Mucosa of descending colon (tissue), 3 donors: ENCODE measurements at regions not wholly inside any gene's neighbourhood (a gene's known extent, or its start where the extent isn't known, plus 50 kb on each side); places are given as distances from the start of the nearest gene placed in this dataset.
A peak's percentile ranks its signal among the peaks of the same experiment; 100 is the strongest.
"Not testable (repeated sequence)": the region's sequence is repeated elsewhere in the genome, so short reads cannot be mapped to it uniquely, and the experiment has no call there.

Source experiments
- ATAC-seq: fragments of 200-7000 bp; cut with Tn5 transposase; one replicate; pipeline ENCODE4 v1.9.1; 2020; ENCODE audit warnings: mild to moderate bottlenecking, moderate library complexity
- DNase-seq, 3 donors: peaks; one replicate each; pipeline ENCODE4 v3.0.0-alpha.2; 2020
- H3K36me3 ChIP-seq: fragments of 200-600 bp; one replicate; pipeline ENCODE4 v1.8.0; 2021; ENCODE audit warnings: low read depth, mild to moderate bottlenecking
- H3K4me1 ChIP-seq: fragments of 200-600 bp; one replicate; pipeline ENCODE4 v1.8.0; 2021; ENCODE audit warnings: low read depth, mild to moderate bottlenecking
- H3K4me3 ChIP-seq: fragments of 200-600 bp; one replicate; pipeline ENCODE4 v1.8.0; 2021; ENCODE audit warnings: mild to moderate bottlenecking
- H3K9me3 ChIP-seq: fragments of 200-600 bp; one replicate; pipeline ENCODE4 v1.8.0; 2021; ENCODE audit warnings: mild to moderate bottlenecking
- intact Hi-C, 2 donors: fragments of 100-400 bp; cut with DNase I in 1 of 2; cut with micrococcal nuclease in 1 of 2; formaldehyde crosslinking; loops; one replicate each; pipeline versions ENCODE4 v1.11.0 to v1.11.1; 2022; cut with DNase I, micrococcal nuclease
- TF ChIP-seq, protein P1 (sequence below): fragments of 200-600 bp; IDR thresholded peaks from one replicate; pipeline ENCODE4 v1.8.0; 2022; ENCODE audit warnings: antibody characterized with exemption, mild to moderate bottlenecking
- donor health status: DM: no; HTN: no; CAD: no; lungs with moderate emphysema.
- donor health status: DM: no; HTN: no; CAD: no.
- donor health status: DM: no; HTN: yes; CAD: no.

GRCh38 chr4:8961343-8961742 is 89.7 kb upstream of the HMX1 start:
- H3K4me1 ChIP-seq, H3K36me3 ChIP-seq, H3K4me3 ChIP-seq, intact Hi-C loops, ATAC-seq, H3K9me3 ChIP-seq: not testable (repeated sequence)
- TF ChIP-seq, protein P1, sequence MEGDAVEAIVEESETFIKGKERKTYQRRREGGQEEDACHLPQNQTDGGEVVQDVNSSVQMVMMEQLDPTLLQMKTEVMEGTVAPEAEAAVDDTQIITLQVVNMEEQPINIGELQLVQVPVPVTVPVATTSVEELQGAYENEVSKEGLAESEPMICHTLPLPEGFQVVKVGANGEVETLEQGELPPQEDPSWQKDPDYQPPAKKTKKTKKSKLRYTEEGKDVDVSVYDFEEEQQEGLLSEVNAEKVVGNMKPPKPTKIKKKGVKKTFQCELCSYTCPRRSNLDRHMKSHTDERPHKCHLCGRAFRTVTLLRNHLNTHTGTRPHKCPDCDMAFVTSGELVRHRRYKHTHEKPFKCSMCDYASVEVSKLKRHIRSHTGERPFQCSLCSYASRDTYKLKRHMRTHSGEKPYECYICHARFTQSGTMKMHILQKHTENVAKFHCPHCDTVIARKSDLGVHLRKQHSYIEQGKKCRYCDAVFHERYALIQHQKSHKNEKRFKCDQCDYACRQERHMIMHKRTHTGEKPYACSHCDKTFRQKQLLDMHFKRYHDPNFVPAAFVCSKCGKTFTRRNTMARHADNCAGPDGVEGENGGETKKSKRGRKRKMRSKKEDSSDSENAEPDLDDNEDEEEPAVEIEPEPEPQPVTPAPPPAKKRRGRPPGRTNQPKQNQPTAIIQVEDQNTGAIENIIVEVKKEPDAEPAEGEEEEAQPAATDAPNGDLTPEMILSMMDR, result peak; percentile 80
- peak; percentile 60 to 91 (median 88) for DNase-seq

DNA sequence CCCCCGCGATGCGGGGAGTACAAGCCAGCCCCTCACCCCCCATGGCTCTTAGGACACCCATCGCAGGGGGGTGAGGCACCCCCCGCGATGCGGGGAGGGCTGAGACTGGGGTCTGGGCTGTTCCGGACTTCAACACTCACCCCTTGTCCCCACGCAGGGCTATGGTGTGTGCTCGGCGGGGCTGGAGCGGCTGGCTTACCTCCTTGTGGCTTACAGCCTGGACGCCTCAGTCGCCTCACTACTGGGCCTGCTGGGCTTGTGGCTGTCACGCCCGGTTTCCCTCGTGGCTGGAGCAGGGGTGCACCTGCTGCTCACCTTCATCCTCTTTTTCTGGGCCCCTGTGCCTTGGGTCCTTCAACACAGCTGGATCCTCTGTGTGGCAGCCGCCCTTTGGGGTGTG is 87.8 kb upstream of the HMX1 start:
- H3K9me3 ChIP-seq, intact Hi-C loops, H3K4me1 ChIP-seq, ATAC-seq, H3K4me3 ChIP-seq, H3K36me3 ChIP-seq, DNase-seq: not testable (repeated sequence)

DNA sequence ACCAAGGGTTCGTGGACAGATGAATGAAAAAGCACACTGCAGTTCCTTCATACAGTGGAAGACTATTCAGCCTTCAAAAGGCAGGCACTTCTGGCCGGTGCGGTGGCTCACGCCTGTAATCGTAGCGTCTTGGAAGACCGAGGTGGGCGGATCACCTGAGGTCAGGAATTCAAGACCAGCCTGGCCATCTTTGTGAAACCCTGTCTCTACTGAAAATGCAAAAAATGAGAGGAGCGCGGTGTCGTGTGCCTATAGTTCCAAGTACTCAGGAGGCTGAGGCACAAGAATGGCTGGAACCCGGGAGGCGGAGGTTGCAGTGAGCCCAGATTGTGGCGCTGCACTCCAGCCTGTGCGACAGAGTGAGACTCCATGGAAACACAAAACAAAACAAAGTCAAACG is 82.4 kb upstream of the HMX1 start:
- DNase-seq, intact Hi-C loops, H3K36me3 ChIP-seq, H3K4me3 ChIP-seq, ATAC-seq, H3K4me1 ChIP-seq, H3K9me3 ChIP-seq: not testable (repeated sequence)

DNA sequence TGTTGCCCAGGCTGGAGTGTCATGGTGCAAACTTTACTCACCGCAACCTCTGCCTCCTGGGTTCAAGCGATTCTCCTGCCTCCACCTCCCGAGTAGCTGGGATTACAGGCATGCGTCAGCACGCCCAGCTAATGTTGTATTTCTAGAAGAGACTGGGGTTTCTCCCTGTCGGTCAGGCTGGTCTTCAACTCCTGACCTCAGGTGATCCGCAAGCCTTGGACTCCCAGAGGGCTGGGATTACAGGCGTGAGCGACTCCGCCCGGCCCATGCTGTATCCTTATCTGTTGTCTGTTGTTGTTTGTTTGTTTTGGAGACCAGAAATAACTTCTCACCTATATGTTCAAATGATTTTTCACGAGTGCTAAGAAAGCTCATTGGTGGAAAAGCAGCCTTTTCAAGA is 81.2 kb upstream of the HMX1 start:
- H3K36me3 ChIP-seq, H3K9me3 ChIP-seq, ATAC-seq, H3K4me3 ChIP-seq, H3K4me1 ChIP-seq, DNase-seq, intact Hi-C loops: not testable (repeated sequence)

GRCh38 chr4:8952109-8952508 is 80.5 kb upstream of the HMX1 start:
- H3K9me3 ChIP-seq, H3K4me1 ChIP-seq, H3K36me3 ChIP-seq, intact Hi-C loops, H3K4me3 ChIP-seq, ATAC-seq, DNase-seq: not testable (repeated sequence)

- H3K9me3 ChIP-seq, H3K4me1 ChIP-seq, intact Hi-C loops, ATAC-seq, DNase-seq, H3K4me3 ChIP-seq, H3K36me3 ChIP-seq: not testable (repeated sequence)
These were observed 73.9 kb upstream of the HMX1 start for GRCh38 chr4:8945506-8945905.

DNA sequence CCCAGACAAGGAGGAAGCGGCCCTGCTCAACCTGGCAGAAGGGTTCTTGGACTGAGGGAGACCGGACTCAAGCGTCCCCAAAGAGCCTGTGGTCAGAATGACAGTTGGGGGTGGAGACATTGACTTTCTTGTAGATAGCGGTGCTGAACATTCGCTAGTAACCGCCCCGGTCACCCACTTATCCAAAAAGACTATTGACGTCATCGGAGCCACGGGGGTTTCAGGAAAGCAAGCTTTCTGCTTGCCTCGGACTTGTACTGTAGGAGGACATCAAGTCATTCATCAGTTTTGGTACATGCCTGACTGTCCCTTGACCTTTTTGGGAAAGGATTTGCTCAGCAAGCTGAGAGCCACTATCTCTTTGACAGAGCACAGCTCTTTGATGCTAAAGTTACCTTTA is 71.7 kb upstream of the HMX1 start:
- H3K4me3 ChIP-seq, H3K4me1 ChIP-seq, H3K9me3 ChIP-seq, H3K36me3 ChIP-seq, intact Hi-C loops, ATAC-seq, DNase-seq: not testable (repeated sequence)

DNA sequence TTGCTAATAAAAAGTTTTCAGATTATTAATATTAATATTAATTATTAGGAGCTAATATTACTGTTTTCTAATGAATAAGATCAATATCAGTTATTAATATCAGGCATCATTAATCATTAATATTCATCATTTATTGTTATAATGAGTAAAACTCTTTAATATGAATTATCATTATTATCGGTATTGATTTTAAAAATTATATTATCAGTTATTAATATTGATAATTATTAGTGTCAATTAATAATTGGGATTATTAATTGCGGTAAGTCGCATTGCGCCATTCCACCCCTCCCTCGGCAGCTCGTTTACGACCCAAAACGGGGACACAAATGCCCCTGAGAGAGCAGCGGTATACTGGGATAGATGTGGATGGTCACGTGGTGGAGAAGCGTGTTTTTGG is 70.4 kb upstream of the HMX1 start:
- H3K9me3 ChIP-seq, DNase-seq, H3K4me3 ChIP-seq, intact Hi-C loops, ATAC-seq, H3K36me3 ChIP-seq, H3K4me1 ChIP-seq: not testable (repeated sequence)

- ATAC-seq, H3K9me3 ChIP-seq, intact Hi-C loops: not testable (repeated sequence)
These were observed 69.8 kb upstream of the HMX1 start for GRCh38 chr4:8941492-8941805.

DNA sequence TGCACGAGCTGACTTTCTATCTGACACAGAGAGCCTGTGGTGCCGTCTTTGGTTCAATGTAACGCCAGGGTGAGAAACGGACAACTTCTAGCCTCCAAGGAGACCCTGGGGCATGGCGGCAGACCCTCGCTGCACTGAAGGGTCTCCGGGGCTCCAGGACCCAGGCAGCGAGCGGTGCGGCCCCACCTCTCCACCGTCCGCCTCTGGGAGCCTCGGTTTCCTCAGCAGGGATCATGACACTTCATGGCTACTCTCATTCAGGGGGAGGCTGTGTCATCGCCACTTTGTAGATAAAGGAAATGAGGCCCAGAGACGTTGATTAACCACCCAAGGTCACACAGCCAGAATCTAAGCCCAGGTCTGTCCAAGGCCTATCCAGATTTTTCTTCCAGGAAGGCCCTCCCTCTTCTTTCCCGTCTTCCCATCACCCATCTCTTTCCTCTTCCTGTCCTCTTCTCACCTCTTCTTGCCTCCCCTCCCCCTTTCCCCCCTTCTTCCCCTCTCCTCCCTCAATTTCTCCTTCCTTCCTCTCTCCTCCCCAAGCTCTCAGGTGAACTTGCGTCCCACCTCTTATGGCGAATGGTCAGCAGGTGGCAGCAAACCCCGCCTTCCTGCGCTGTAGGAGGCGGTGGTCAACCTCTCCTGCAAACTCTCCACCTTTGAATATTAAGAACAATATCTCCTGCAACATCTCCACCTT is 69.3 kb upstream of the HMX1 start:
- intact Hi-C loops, result no loop called here
- TF ChIP-seq, protein P1, result no peak
- no peaks in the 10 kb centered on the region for H3K4me1 ChIP-seq
- H3K36me3 ChIP-seq, result no peaks in the 10 kb centered on the region
- ATAC-seq (peak; percentile 42), DNase-seq (peak in 1 of 3 donors; percentile 37)
- H3K4me3 ChIP-seq, result no peak overlapping the region
- no peaks in the 10 kb centered on the region for H3K9me3 ChIP-seq

More at GRCh38 chr4:8941492-8941805, 69.8 kb upstream of the HMX1 start:
- not testable (repeated sequence) for H3K4me1 ChIP-seq, H3K36me3 ChIP-seq, H3K4me3 ChIP-seq, DNase-seq
